WTC11 (cell line): ENCODE measurements at regions not wholly inside any gene's neighbourhood (a gene's known extent, or its start where the extent isn't known, plus 50 kb on each side); places are given as distances from the start of the nearest gene placed in this dataset.

Source experiments
- ATAC-seq: fragments of 200-7000 bp; cut with Tn5 transposase; 2 replicates; pipeline ENCODE4 v1.10.0; 2021; ENCODE audit warnings: mild to moderate bottlenecking, moderate library complexity
- CTCF ChIA-PET: fragments of 300-600 bp; sonication (Branson Sonifier 250); formaldehyde crosslinking; loops from one replicate; lab custom pipeline; 2021; ENCODE audit warnings: antibody characterized with exemption; lab: Charles Lee
- POLR2A ChIA-PET: fragments of 350-600 bp; sonication (Branson Sonifier 250); formaldehyde crosslinking; loops from one replicate; lab custom pipeline; 2021; ENCODE audit warnings: antibody characterized with exemption; lab: Charles Lee
- DNase-seq: peaks from one replicate; pipeline ENCODE4 v3.0.0; 2021; ENCODE audit warnings: low spot score
- H3K27ac Mint-ChIP-seq: 2 replicates; pipeline ENCODE4 v1.8.0; 2021; ENCODE audit warnings: mixed read lengths
- H3K27me3 Mint-ChIP-seq: 2 replicates; pipeline ENCODE4 v1.8.0; 2021; ENCODE audit warnings: low read depth, mild to moderate bottlenecking, moderate library complexity, mixed read lengths
- H3K36me3 Mint-ChIP-seq: 2 replicates; pipeline ENCODE4 v1.8.0; 2021; ENCODE audit warnings: mixed read lengths
- H3K4me1 Mint-ChIP-seq: 2 replicates; pipeline ENCODE4 v1.8.0; 2022; ENCODE audit warnings: mixed read lengths
- H3K4me3 Mint-ChIP-seq: 2 replicates; pipeline ENCODE4 v1.8.0; 2021; ENCODE audit warnings: mild to moderate bottlenecking, moderate library complexity, mixed read lengths
- H3K9me3 Mint-ChIP-seq: 2 replicates; pipeline ENCODE4 v1.8.0; 2021; ENCODE audit warnings: mixed read lengths
- ATF1 ChIP-seq: sonication (generic); formaldehyde crosslinking; IDR thresholded peaks from 2 replicates; pipeline ENCODE4 v1.8.1; 2023; ENCODE audit warnings: mild to moderate bottlenecking, moderate library complexity, missing genetic modification reagents
- CBFB ChIP-seq: sonication (generic); formaldehyde crosslinking; IDR thresholded peaks from 2 replicates; pipeline ENCODE4 v1.8.1; 2022; ENCODE audit warnings: mild to moderate bottlenecking, low read depth, missing genetic modification reagents
- CREM ChIP-seq: sonication (generic); formaldehyde crosslinking; IDR thresholded peaks from 2 replicates; pipeline ENCODE4 v1.8.1; 2022; ENCODE audit warnings: mild to moderate bottlenecking, missing genetic modification reagents, moderate library complexity
- EMX1 ChIP-seq: fragments of 250-450 bp; sonication (Bioruptor Pico); IDR thresholded peaks from 2 replicates; pipeline ENCODE4 v1.8.0; 2021; ENCODE audit warnings: mild to moderate bottlenecking
- ETV6 ChIP-seq: sonication (generic); formaldehyde crosslinking; IDR thresholded peaks from 2 replicates; pipeline ENCODE4 v1.8.1; 2022; ENCODE audit warnings: mild to moderate bottlenecking, missing genetic modification reagents
- MYBL2 ChIP-seq: sonication (generic); formaldehyde crosslinking; IDR thresholded peaks from 2 replicates; pipeline ENCODE4 v1.8.1; 2023; ENCODE audit warnings: mild to moderate bottlenecking, moderate library complexity, missing genetic modification reagents
- NR1H2 ChIP-seq: sonication (generic); formaldehyde crosslinking; IDR thresholded peaks from 2 replicates; pipeline ENCODE4 v1.9.0; 2021; ENCODE audit warnings: mild to moderate bottlenecking, moderate library complexity, missing genetic modification reagents
- NR3C1 ChIP-seq: sonication (generic); formaldehyde crosslinking; conservative IDR thresholded peaks from 2 replicates; pipeline ENCODE4 v1.8.1; 2023; ENCODE audit warnings: low read depth, mild to moderate bottlenecking, missing genetic modification reagents
- PRRX2 ChIP-seq: fragments of 250-450 bp; sonication (Bioruptor Pico); IDR thresholded peaks from 2 replicates; pipeline ENCODE4 v1.8.0; 2021; ENCODE audit warnings: mild to moderate bottlenecking
- TEAD1 ChIP-seq: sonication (generic); formaldehyde crosslinking; IDR thresholded peaks from 2 replicates; pipeline ENCODE4 v1.8.0; 2022; ENCODE audit warnings: mild to moderate bottlenecking, missing genetic modification reagents
- ZBTB21 ChIP-seq: sonication (generic); formaldehyde crosslinking; IDR thresholded peaks from 2 replicates; pipeline ENCODE4 v1.8.1; 2023; ENCODE audit warnings: mild to moderate bottlenecking, missing genetic modification reagents, borderline replicate concordance
- ZNF121 ChIP-seq: sonication (generic); formaldehyde crosslinking; IDR thresholded peaks from 2 replicates; pipeline ENCODE4 v1.8.0; 2023; ENCODE audit warnings: missing genetic modification reagents
- ZNF263 ChIP-seq: sonication (generic); formaldehyde crosslinking; IDR thresholded peaks from 2 replicates; pipeline ENCODE4 v1.8.1; 2022; ENCODE audit warnings: low read depth, mild to moderate bottlenecking, moderate library complexity, missing genetic modification reagents
- ZNF317 ChIP-seq: sonication (generic); formaldehyde crosslinking; IDR thresholded peaks from 2 replicates; pipeline ENCODE4 v1.8.1; 2023; ENCODE audit warnings: low read depth, mild to moderate bottlenecking, moderate library complexity, missing genetic modification reagents, borderline replicate concordance
- ZNF423 ChIP-seq: fragments of 250-450 bp; sonication (Bioruptor Pico); IDR thresholded peaks from 2 replicates; pipeline ENCODE4 v2.1.2; 2022; ENCODE audit warnings: mild to moderate bottlenecking, moderate library complexity
- TF ChIP-seq, protein P1 (sequence below): sonication (generic); formaldehyde crosslinking; conservative IDR thresholded peaks from 2 replicates; pipeline ENCODE4 v1.8.1; 2022; ENCODE audit warnings: mild to moderate bottlenecking, missing genetic modification reagents
- TF ChIP-seq, protein P2 (sequence below): fragments of 250-450 bp; sonication (Bioruptor Pico); IDR thresholded peaks from 2 replicates; pipeline ENCODE4 v1.9.0; 2021; ENCODE audit warnings: moderate library complexity, mild to moderate bottlenecking, inconsistent platforms, borderline replicate concordance
- TF ChIP-seq, protein P3 (sequence below): sonication (generic); formaldehyde crosslinking; IDR thresholded peaks from 2 replicates; pipeline ENCODE4 v1.8.0; 2022; ENCODE audit warnings: mild to moderate bottlenecking, missing genetic modification reagents
- TF ChIP-seq, protein P4 (sequence below): sonication (generic); formaldehyde crosslinking; IDR thresholded peaks from 2 replicates; pipeline ENCODE4 v1.8.0; 2023; ENCODE audit warnings: missing genetic modification reagents, mild to moderate bottlenecking, borderline replicate concordance
- TF ChIP-seq, protein P5 (sequence below): fragments of 250-450 bp; sonication (Bioruptor Pico); IDR thresholded peaks from 2 replicates; pipeline ENCODE4 v2.1.2; 2022; ENCODE audit warnings: mild to moderate bottlenecking, moderate library complexity
- TF ChIP-seq, protein P6 (sequence below): fragments of 250-450 bp; sonication (Bioruptor Pico); IDR thresholded peaks from 2 replicates; pipeline ENCODE4 v1.9.0; 2021; ENCODE audit warnings: mild to moderate bottlenecking
- TF ChIP-seq, protein P7 (sequence below): sonication (generic); formaldehyde crosslinking; IDR thresholded peaks from 2 replicates; pipeline ENCODE4 v1.8.0; 2022; ENCODE audit warnings: mild to moderate bottlenecking, missing genetic modification reagents

DNA sequence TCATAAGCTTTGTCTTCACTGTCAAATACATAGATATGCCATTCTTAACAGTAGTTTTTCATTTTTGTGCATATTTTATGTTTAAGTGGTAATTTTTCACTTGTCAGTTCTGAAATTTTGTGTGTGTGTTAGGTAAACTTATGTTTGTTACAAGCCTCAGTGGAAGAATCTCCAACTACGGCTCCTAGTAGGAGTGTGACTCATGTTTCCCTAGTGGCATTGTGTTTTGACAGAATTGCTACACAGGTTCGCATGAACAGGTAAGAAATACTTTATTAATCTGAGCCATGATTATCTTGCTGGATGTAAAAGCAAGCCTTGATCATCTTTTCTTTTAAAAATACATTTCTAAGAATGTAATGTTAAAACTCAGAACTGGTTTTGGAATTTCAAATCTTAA lies 94.4 kb downstream of the BLTP1 start (continued):
- no peak for TF ChIP-seq PRRX2
- no peak for TF ChIP-seq ZNF263 (CRISPR knock-in tag)
- no peak for TF ChIP-seq CREM (CRISPR knock-in tag)
- TF ChIP-seq, protein P1, sequence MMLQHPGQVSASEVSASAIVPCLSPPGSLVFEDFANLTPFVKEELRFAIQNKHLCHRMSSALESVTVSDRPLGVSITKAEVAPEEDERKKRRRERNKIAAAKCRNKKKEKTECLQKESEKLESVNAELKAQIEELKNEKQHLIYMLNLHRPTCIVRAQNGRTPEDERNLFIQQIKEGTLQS: no peak
- TF ChIP-seq NR1H2 (CRISPR knock-in tag): no peak
- no peak for TF ChIP-seq TEAD1
- TF ChIP-seq CBFB: no peak
- no peak for TF ChIP-seq ATF1 (CRISPR knock-in tag)

DNA sequence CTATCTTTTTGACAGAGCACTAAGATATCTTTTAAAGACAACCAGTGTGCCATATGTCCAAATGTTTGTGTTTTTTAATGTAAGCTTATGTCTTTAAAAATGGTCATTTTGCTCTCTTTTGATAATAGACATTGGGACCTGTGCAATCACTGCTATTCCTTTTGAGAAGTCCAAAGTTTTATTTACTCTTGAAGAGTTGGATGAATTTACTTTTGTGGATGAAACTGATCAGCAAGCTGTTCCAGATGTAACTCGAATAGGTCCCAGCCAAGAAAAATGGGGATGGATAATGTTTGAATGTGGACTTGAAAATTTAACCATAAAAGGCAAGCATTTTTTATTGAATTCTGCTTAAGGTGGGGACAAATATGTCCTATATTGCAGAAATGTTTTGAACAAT lies 97.2 kb downstream of the BLTP1 start:
- Mint-ChIP-seq H3K27me3 (no peaks in the 10 kb centered on the region), H3K4me1 (no peaks in the 10 kb centered on the region), H3K36me3 (peaks cover 3% of the 10 kb centered on the region; the same call in 1 of the 2 replicates), H3K9me3 (no peaks in the 10 kb centered on the region), H3K4me3 (no peak overlapping the region), H3K27ac (no peak overlapping the region)
- TF ChIP-seq NR3C1: no peak
- TF ChIP-seq, protein P2, sequence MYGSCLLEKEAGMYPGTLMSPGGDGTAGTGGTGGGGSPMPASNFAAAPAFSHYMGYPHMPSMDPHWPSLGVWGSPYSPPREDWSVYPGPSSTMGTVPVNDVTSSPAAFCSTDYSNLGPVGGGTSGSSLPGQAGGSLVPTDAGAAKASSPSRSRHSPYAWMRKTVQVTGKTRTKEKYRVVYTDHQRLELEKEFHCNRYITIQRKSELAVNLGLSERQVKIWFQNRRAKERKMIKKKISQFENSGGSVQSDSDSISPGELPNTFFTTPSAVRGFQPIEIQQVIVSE (CRISPR knock-in tag): no peak
- TF ChIP-seq, protein P3, sequence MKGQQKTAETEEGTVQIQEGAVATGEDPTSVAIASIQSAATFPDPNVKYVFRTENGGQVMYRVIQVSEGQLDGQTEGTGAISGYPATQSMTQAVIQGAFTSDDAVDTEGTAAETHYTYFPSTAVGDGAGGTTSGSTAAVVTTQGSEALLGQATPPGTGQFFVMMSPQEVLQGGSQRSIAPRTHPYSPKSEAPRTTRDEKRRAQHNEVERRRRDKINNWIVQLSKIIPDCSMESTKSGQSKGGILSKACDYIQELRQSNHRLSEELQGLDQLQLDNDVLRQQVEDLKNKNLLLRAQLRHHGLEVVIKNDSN (CRISPR knock-in tag): no peak
- TF ChIP-seq MYBL2 (CRISPR knock-in tag): no peak
- TF ChIP-seq, protein P4, sequence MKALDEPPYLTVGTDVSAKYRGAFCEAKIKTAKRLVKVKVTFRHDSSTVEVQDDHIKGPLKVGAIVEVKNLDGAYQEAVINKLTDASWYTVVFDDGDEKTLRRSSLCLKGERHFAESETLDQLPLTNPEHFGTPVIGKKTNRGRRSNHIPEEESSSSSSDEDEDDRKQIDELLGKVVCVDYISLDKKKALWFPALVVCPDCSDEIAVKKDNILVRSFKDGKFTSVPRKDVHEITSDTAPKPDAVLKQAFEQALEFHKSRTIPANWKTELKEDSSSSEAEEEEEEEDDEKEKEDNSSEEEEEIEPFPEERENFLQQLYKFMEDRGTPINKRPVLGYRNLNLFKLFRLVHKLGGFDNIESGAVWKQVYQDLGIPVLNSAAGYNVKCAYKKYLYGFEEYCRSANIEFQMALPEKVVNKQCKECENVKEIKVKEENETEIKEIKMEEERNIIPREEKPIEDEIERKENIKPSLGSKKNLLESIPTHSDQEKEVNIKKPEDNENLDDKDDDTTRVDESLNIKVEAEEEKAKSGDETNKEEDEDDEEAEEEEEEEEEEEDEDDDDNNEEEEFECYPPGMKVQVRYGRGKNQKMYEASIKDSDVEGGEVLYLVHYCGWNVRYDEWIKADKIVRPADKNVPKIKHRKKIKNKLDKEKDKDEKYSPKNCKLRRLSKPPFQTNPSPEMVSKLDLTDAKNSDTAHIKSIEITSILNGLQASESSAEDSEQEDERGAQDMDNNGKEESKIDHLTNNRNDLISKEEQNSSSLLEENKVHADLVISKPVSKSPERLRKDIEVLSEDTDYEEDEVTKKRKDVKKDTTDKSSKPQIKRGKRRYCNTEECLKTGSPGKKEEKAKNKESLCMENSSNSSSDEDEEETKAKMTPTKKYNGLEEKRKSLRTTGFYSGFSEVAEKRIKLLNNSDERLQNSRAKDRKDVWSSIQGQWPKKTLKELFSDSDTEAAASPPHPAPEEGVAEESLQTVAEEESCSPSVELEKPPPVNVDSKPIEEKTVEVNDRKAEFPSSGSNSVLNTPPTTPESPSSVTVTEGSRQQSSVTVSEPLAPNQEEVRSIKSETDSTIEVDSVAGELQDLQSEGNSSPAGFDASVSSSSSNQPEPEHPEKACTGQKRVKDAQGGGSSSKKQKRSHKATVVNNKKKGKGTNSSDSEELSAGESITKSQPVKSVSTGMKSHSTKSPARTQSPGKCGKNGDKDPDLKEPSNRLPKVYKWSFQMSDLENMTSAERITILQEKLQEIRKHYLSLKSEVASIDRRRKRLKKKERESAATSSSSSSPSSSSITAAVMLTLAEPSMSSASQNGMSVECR (CRISPR knock-in tag): no peak
- no peak for TF ChIP-seq ZBTB21
- TF ChIP-seq ZNF423 (CRISPR knock-in tag): no peak
- TF ChIP-seq EMX1 (CRISPR knock-in tag): no peak
- TF ChIP-seq, protein P5, sequence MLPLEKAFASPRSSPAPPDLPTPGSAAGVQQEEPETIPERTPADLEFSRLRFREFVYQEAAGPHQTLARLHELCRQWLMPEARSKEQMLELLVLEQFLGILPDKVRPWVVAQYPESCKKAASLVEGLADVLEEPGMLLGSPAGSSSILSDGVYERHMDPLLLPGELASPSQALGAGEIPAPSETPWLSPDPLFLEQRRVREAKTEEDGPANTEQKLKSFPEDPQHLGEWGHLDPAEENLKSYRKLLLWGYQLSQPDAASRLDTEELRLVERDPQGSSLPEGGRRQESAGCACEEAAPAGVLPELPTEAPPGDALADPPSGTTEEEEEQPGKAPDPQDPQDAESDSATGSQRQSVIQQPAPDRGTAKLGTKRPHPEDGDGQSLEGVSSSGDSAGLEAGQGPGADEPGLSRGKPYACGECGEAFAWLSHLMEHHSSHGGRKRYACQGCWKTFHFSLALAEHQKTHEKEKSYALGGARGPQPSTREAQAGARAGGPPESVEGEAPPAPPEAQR (CRISPR knock-in tag): no peak
- ChIA-PET POLR2A (no interaction called here), CTCF (no interaction called here)
- DNase-seq (no peak), ATAC-seq (no peak)

DNA sequence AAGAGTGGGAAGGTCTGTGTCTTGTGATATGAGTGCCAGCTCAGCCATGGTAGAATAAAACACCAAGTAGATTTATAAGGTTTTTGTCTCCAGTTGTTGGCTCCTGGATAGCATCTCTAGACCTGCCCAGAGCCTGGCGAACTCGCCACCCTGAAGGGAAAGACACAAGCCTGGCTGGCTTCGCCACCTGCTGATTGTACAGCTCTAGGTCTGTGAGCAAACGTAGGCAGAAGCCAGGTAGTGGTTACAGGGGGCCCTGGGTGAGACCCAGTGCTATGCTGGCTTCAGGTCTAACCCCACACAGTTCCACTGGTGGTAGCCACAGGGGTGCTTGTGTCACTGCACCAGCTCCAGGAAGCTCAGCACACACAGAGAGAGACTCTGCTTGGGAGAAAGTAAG lies 100.5 kb downstream of the BLTP1 start:
- POLR2A ChIA-PET: no interaction called here
- no peak overlapping the region for H3K4me3 Mint-ChIP-seq
- no peaks in the 10 kb centered on the region for H3K4me1 Mint-ChIP-seq
- peaks cover 20% of the 10 kb centered on the region for H3K36me3 Mint-ChIP-seq
- H3K27ac Mint-ChIP-seq: no peak overlapping the region
- H3K27me3 Mint-ChIP-seq: no peaks in the 10 kb centered on the region
- CTCF ChIA-PET: no interaction called here
- H3K9me3 Mint-ChIP-seq: no peaks in the 10 kb centered on the region
- ATAC-seq (no peak), DNase-seq (no peak)
- TF ChIP-seq, protein P6, sequence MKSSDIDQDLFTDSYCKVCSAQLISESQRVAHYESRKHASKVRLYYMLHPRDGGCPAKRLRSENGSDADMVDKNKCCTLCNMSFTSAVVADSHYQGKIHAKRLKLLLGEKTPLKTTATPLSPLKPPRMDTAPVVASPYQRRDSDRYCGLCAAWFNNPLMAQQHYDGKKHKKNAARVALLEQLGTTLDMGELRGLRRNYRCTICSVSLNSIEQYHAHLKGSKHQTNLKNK (CRISPR knock-in tag): no peak
- TF ChIP-seq NR1H2 (CRISPR knock-in tag) (no peak), ZNF121 (no peak), ZBTB21 (no peak), ETV6 (CRISPR knock-in tag) (no peak), ZNF317 (no peak)
- TF ChIP-seq, protein P4 (CRISPR knock-in tag): no peak
- TF ChIP-seq, protein P7, sequence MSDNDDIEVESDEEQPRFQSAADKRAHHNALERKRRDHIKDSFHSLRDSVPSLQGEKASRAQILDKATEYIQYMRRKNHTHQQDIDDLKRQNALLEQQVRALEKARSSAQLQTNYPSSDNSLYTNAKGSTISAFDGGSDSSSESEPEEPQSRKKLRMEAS (CRISPR knock-in tag): no peak
